TTC549 (cell line): ENCODE measurements at regions not wholly inside any gene's neighbourhood (a gene's known extent, or its start where the extent isn't known, plus 50 kb on each side); places are given as distances from the start of the nearest gene placed in this dataset.

Experiments used
- FAIRE-seq: peaks from 2 replicates; lab custom pipeline; 2012; peaks lifted over from hg19 to GRCh38; lab: Jason Lieb, UNC

DNA sequence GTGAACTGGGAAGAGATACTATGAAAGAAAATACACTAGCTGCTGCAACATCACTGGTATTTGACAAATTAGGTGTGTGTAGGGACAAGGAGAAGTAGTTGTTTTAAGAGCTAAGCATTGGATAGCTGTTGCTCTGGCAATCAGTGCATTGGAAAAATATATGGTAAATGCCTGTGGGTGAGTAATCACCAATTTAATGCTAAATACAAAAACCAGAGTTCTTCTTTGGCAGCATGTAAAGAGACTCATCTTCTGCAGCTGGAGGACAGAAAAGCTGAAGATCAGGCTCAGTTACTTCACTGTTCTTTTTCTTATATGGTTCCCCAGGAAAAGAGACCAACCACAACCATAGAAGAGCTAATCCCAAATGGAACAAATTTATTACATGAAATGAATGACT lies 201.8 kb upstream of the MPDZ start:
- no peak for FAIRE-seq

DNA sequence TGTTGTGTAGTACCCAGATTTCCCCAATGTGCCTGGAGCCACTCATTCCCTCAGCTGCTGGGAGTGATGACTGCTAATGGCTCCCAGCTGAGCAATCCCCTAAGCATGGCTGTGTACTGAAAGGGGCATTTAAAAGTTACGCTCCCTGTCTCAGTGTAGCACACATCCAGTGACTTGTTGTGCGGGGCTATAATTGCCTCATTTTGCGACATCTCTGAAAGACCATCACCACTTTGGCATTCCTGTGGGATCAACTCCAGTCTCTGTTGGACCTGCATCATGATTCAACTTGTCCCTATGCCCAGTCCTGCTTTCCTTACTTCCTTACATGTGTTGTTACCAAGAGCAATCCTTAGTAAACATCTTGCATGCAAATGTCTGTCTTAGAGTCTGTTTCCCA lies 201.2 kb upstream of the MPDZ start:
- no peak for FAIRE-seq

DNA sequence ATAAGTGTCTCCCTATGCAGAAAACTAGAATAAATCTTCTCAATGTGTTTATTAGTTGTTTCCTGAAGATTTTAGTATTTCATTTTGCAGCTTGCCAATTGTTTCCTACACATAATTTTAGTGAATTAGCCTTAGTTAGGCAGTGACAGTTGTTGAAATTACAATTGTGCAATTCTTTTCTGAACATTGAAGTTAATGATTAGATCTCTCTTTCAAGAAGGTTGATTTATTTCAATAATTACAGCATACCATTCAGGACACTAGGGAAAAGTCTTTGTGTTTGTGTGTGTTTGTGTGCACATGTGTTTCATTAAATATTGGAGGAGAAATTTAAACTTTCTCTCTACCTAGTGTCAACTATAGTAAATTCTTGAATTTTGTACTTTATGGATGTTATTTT lies 199.6 kb upstream of the MPDZ start:
- FAIRE-seq: no peak

DNA sequence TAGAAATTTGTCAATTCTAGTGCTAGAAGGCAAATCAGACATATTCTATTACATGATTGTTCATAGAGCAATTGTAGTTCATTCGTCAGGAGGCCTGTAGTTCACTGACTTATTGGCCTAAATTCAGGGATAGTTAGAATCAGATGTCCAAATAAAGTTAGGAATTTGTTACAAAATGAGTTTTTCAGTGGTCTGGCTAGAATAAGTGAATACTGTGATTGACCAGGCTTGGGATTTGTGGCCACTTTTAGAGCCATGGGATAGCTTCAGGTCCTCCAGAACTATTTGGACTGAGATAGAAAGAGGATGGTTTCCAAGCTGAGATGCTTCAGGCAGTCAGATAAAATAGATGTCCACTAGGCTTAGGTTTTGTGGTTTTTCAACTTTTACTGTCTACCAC lies 199.1 kb upstream of the MPDZ start:
- no peak for FAIRE-seq

DNA sequence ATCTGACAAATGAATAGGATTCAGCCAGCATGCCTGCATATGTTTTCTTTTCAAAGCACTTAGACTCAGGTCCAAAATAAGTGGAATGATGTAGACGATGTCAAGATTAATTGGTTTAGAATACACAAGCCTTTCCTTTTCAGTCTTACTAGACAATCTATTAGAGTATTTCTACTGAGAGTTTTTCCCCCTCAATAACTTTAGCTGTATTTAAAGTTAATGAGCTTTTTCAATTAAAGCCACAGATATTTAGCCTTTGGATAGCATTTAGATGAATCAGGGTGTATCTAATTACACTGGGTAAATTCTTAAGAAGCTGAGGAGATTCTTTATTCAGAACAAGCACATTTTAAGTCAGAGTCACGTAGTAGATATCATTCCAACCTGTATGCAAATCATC lies 198.7 kb upstream of the MPDZ start:
- no peak for FAIRE-seq

DNA sequence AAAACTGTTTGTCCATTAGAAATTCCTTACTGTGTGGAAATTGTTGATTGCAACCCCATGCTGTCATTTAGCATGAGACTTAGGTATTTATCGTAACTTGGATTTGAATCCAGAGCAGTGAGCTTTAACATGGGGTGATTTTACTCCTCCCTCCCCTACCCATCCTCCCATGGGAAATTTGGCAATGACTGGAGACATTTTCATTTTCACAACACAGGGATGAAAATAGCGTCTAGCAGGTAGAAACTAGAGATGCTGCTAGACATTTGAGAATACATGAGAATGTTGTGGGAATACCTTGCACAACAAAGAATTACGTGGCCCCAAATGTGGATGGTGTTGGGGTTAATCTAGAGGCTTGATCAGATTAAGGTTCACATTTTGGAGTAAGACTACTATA lies 191.3 kb upstream of the MPDZ start:
- no peak for FAIRE-seq

DNA sequence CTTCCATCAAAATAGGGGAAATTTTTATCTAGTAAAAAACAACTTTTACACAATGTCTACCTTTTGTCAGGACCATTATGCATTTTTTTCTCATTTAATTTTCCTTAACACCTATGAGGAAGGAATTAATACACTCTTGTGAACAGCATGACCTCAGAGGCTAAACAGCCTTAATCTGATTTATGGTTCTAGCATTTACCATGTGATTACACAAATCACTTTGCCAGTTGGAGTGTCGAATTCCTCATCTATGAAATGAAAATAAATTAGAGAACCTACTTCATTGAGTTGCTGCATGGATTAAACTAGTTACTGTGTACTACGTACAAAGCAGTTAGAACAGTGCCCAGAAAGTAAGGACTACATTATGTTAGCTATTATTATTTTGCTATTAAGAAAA lies 187.7 kb upstream of the MPDZ start:
- no peak for FAIRE-seq

DNA sequence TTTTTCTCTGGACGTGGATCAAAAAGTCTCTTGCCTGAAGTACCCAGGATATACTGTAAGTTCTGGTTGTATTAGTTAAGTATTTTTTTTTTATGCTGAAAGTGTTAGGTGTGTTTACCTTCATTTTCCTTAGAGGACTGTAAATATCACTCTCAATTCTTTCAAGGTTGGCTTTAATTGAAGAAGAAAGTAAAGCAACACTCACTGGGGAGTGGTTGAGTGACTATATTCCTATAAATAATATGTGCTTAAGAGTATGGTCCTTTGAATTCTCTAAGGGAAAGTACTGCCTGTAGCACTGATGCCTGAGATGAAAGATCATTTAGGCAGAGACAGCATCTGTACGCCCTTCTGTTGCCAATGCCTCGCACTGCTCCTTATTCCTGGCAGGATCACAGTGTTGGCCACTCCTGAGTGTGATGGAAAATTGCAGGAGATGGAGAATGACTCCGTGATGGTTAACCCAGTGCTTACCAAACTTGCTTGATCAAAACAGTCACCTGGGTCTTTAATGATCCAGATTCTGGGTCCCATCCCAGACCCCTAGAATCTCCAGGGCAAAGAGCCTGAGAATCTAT lies 182.0 kb upstream of the MPDZ start:
- no peak for FAIRE-seq

DNA sequence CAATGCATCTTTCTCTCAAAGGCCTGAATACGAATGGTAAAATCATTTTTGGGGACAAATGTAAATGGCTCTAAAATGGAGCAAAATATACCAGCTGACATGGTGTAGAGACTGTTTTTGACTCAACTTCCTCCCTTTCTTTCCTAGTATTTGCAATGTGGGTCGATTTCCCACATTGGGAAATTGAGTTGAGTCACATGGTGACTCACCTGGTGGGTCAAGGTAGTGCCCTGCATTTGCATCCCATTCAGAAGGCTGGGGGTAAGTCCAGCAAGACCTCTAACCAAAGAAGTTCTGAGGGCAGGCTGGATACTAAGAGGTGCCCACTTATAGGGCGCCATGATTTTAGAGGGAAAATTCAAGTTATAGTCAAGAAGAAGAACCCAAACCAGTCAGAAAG lies 179.6 kb upstream of the MPDZ start:
- no peak for FAIRE-seq

DNA sequence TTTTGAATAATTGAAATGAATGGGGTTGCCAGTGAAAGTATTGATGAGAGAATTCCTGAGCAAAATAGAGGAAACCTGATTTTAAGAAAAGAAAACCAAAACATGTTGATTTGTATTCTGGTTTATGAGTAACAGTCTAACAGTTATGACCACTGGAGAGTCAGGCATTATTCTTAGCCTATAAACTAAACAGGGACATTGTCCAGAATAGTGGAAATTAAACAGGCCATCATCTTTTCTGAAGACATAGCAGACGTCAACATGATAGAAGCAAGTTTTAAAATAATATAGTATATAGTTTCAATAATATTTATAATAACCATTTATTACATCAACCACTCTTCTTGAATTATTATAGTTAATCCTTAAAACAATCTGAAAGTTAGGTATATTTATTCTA lies 178.3 kb upstream of the MPDZ start:
- no peak for FAIRE-seq

DNA sequence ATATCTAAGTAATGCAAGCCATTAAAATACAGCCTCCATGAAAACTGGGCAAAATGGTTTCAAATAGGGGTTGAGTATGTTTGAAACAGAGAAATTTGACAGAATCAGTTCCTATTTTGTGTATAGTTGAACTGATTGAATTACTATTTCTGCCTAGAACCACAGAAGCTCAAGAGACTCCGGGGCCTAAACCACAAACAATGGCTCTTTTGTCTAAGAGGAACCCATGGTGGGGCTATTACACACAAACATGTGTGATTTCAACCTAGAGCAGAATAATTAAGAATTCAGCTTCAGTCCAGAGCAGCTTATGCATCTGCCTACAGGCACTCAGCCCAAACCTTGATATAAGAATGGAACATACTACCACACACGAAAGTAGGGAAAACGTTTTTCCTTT lies 171.2 kb upstream of the MPDZ start:
- FAIRE-seq: no peak

DNA sequence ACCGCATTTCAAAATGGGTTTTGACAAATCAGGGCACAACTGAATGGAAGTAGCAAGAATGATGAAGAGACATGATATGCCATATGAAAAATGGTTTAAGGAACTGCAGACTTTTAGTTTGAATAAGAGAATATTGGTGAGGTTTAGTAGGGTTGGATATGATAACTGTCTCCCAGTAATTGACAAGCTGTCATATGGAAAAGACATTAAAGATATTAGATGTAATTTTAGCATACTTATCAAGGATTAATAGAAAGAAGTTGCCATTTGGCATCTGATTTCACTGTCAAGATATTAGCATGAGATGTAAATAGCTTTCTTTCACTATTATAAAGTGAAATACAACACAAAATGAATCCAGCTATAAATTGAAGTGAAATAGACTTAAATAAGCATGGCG lies 169.0 kb upstream of the MPDZ start:
- FAIRE-seq: no peak

DNA sequence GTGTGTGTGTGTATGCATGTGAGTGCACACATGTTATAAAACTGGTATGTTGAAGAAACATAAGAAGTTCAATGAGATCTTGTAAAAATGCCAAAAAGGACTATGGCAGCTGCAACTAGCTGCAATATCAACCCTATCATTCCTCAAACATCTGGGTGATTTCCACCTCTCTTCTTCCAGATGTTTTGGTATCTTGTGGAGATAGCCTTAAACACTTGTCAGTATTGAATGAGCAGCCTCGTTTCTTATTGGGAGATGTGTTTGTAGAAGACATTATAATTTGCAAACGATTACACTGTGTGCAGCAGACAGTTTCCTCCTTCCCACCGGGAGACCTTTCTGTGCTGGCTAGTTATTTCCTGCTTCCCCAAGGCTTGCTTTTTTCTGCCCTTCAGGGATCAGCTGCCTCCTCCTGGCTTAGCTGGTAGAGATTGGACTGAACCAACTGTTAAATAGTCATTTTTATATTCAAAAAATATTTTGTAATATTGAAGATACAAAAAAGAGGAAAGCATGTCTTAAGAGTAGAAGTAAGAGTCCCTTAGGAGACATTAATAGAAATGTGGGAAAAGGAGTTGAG lies 168.4 kb upstream of the MPDZ start:
- no peak for FAIRE-seq

DNA sequence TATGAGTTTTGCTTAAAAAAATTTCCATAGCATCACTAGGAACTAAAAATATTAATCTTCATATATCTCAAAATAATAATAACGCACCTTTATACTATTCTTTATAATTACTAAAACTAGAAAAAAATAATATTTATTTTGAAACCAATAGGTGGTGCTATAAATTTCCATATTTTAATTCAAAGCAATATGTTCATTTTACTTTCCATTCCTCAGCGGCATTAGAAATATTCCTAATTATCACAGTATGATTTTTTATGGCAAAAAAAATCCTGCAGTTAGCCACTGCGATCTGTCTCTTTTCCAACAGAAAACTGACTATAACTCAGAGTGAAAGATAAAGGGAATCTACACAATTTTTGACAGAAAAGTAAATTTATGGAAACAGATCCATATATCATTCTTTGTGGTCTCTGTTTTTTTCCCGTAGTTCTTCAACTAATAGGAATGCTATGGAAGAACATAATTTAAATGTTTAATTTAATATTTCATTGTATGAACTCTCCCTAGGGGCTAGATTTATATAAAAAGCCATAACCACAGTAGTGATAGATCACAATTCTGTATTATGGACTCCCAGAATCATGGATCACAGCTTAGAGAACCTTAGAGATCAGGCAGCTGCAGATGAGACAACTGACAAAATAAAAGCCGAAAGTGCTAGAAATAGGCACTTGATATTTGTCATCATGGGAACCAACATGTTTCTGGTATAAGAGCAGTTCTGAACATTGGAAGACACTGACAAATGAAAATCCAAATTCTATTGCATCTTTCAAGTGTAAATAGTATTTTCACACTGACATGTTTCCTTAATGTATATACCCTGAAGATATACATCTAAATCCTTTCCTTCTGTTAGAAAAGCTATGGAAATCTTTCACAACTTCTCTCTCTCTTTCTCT lies 167.7 kb upstream of the MPDZ start:
- FAIRE-seq: peak; percentile 62

DNA sequence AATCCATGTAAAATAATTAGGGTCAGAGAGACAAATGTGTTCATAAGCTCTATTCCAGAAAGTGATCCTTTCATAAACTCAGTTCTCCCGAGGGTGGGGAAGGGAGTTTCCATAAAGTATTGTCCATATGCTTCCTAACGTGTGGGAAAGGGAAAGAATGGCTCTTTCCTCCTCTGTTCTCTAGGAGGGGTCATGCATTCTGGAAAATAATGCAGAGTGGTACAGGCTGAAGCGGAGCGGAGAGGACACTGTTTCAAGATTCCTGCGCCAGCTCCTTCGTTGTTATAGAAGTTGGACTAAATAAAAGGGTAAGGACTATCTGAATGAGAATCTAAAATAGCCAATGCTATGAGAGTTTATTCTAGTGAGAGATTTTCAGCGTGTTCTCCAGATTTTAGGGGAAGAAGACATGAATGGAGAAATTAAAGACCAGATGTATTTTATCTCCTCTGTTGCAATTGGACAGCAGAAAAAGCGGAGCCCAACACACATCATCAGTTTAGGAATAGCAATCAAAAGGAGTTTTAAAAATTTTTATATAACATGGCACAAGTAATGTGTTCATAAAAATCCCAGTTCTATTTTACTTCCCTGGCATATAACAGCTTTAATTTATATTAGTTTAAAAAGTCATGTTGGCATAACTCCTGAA lies 166.9 kb upstream of the MPDZ start:
- FAIRE-seq: no peak

DNA sequence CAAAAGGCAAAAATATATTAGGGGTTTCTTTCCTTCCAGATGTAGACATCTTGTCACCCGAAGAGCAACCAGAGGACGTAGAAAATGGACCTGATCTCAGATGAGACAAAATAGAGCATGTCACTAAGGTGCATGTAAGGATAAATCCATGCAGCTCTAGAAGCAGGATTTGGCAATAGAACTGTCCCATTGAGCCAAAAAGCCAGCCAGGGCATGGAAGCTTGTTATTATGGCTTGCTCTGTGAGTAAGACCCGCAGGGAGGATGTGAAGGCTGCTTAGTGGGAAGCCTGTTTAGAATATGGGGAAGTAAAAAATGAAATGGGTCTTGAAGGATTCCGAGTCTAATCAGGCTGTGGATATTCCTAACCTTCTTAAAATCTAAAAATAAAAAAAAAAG lies 165.6 kb upstream of the MPDZ start:
- FAIRE-seq: no peak

DNA sequence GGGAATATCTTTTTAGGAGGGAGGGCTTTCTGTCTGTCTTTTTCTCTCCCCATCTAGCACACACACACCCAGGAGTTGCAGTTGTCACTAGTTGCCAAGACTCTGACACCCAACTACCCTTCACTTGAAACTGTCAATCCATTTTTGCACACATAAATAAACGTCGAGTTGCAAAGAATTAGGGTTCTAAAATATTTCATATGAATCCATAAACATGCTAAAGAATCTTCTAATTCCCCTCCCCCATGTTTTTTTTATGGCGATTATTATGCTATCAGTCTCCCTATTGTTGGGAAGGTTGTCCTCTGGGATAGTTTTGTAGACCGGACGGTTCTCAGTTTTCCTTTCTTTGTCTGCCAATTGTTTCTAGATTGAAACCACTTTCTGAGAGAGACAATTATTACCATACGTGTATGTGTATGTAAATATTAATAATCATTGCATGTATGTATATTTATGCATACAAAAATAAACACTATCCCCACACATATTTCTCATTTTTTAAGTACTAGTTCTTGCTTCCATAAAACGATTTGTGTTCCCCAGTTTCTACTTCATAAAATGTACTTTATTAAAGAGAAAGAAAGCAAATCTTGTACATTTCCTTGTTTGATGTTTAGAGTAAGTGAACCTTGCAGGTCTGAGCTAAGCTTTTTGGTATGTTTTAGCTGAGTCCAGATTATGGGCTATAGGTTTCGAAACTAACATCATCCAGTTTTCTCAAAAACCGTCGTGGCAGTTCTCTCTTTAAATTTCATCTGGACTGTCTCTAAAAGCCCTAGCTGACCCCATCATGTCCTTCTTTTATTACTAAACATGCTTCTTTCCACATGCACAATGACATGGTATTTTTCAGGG lies 165.0 kb upstream of the MPDZ start:
- FAIRE-seq: no peak

DNA sequence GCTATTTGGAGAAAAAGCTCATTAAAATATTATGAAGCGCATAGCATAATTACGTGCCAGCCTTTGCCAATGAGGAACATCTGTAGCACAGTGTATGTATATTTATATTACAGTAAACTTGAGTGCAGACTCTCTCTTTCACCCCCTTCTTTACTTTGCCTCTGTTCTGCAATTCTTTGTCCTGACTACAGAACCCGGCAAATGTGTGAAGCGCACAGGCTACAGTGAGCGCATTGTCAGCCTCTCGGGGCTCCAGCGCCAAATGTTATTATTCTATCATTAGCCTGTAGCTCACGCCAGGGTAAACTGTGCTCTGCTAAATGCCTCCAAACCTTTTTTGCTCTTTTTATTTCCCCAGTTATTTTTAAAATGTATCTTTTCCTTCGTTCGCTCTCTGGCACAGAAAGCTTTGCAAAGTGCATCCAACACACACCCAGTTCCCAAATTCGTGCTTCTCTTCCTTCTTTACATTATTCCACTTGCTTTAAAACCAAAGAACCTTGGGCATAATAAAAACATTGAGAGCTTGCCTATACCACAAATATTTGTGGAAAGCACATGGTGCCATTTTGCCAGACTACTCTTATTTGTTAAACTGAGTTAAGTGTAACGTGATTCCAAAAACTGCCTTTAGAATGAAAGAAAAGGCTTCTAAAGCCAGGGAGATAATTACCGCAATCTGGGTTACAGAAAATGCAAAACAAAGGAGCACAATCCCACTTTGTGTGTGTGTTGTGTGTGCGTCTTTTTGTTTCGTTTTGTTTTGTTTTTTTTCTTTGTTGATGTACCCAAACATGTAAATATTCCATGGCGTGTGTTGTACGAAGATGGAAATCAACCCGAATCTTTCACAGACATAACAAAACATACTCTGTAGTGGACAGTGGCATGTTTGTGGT lies 164.1 kb upstream of the MPDZ start:
- FAIRE-seq: no peak

DNA sequence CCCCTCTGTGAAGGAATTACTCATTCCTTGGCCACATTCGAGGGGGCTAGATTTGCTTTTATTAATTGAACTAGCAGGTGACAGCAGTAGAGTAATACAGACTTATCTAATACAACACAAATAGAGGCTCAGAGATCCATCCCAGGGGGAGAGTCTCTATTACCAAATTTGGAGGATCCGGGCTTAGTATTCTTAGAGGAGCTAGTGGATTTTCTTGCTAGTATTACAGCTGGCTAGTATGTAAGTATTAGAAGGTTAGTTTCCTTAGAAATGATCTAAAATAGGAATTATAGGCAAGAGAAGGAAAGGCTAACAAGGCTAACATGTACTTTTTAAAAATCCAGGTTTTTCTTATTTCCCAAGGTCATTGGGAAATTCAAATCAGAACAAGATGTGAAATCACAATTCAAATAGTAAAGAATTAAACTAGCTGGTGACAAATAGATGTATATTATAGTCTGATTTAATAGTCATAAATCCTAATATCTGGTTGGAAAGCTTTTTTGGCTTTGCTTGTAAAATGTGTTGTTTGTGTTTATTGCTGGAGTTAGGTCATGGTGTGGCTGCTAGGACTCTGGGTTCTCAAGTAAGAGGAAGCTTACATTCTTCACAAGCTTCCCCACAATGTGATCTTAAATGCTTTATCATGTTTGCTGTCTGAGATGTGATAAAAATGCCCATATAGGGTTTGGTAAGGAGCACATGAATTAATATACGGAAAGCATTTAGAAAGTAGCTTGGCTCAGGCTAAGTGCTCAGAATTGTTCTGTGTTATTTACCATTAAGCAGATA lies 160.4 kb upstream of the MPDZ start:
- no peak for FAIRE-seq

DNA sequence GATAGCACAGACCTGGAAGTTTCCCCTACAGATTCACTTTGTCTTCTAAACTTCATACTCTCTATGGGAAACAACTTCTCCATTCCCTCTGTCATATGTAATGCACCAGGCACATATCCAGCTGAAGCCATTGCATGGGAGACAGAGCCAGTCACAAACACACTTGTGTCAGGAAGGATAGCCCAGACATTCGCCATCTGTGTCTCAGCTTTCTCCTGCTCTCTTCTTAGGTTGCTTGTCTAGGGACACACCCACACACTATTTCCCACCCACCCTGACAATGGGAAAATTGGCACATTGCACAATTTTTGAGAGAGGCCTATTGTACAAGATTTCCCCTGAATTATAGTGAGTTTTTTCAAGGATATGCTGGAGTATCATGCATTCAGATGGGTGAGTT lies 158.4 kb upstream of the MPDZ start:
- FAIRE-seq: no peak
